C4-2B (cell line): ENCODE measurements at regions not wholly inside any gene's neighbourhood (a gene's known extent, or its start where the extent isn't known, plus 50 kb on each side); places are given as distances from the start of the nearest gene placed in this dataset.

Source experiments
- CTCF ChIP-seq: fragments of 450-650 bp; conservative IDR thresholded peaks from 2 replicates; pipeline ENCODE4 v1.5.1; 2017; ENCODE audit warnings: mild to moderate bottlenecking
- ZFX ChIP-seq: fragments of 450-650 bp; IDR thresholded peaks from 2 replicates; pipeline ENCODE4 v1.6.1; 2017

DNA sequence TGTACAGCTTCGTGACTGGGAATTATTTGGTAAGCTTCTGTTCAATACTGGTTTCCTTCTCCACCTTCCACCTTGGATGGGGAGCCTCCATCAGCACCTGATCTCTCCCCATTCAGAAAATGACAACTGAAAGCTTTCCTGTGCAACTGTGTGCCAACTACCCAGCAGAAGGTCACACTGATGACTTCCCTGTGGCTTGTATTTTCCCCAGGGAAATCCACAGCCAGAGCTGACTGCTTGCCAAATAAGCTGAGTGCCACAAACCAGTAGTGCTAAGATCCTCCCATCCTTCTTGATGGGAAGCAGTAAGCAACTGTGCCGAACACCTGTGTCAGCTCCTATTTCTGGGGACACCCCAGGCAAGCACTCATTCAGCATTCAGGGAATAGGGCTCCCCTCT, 257.2 kb upstream of the SOX5 start:
- no peak for TF ChIP-seq CTCF
- TF ChIP-seq ZFX: no peak
